HG03159 (cell line): ENCODE measurements at regions not wholly inside any gene's neighbourhood (a gene's known extent, or its start where the extent isn't known, plus 50 kb on each side); places are given as distances from the start of the nearest gene placed in this dataset.
"Not testable (repeated sequence)": the region's sequence is repeated elsewhere in the genome, so short reads cannot be mapped to it uniquely, and the experiment has no call there.

Experiments
- ATAC-seq: cut with Tn5 transposase; IDR thresholded peaks from one replicate; pipeline ENCODE4 v1.9.1; 2021; ENCODE audit warnings: mild to moderate bottlenecking, moderate library complexity; ENCODE audit not compliant: unreplicated experiment

DNA sequence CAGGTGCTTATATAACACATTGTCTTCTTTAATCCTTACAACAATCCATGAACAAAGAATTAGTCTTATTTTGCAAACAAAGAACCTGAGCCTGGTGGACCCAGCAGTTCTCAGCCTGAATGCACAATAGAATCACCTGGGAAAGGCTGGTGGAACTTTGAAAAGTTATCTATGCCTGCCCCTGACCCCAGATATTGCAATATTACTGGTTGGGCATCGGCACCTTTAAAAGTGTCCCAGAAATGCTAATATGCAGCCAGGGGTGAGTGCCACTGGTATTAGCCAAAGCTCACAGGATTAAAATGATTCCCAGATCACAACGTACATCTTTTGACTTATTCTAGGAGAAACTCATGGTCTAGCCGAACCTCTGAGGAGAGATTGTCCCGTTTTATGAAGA, 268.8 kb downstream of the KLF5 start:
- ATAC-seq = no peak

DNA sequence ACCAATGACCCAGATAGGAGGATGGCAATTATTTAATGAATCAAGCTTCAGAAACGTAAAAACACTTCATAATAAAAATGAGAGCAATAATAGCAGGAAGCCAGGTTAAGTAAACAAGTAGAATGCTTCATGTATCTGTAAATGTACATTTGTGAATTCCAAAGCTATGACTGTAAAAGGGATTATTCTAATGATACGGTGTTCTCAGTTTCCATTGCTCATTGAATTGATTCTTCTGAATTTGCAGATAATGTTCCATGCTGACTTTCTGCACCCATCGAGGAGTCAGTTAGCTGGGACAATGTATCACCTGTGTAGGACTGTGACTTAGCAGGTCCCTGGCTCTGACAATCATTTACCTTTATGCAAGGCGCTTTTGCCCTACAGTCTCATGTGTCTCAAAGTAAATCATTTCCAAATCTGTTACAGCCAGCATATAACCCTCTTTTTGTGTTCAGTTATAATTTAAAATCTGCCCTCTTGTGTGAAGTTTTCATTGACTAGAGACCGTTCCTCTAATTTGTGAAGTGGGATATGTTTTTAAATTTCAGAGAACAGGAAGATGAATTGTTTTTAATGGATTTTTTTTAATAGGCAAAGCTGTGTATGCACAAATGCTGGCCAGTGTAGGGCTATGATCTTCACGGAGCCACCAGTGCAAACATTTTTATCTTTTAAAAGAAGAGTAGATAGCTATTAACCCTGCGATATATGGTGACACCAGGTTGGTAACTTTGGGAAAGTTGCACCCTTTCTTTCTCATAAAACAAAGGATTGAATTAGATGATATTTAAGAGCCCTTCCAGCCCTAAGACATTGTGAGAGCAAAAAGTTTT, 267.1 kb downstream of the KLF5 start:
- peak; percentile 59 for ATAC-seq

DNA sequence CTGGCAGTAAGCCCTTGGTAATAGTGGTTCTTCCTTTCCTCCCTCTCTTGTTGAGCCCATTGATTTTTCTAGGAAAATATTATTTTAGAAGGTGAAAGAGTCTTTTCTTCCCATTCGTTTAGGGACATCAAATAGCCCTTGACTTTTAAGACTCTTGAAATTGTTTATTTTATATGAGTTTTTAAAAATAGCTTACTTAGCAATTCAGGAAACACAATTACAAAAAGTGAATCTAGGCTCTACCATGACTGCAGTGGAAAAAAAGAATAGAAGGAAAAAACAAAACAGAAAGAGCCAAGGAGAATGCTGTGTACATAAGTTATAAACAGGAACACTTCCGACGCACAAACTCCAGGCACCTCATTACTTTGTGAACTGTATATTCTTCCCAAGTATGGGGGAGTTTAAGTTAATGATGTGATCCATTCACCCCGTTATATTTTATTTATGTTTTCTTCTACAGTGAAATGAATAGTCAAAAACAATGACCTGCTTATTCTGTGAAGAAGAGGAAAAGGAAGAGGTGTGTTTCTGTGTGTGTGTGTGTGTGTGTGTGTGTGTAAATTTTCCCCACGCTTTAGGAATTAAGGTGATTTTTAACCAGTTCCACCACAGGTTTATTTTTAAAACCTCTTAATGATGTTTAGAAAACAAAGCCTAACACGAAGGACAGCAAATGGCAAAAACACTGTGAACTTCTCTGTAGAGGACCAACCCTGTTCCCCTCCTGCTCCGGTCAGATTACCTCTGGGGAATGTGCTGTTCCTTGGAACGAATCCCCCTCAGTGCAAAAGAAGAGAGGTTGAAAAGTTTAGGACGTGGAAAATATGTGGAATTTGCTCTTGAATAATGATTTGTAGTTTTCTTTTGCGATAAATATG, 266.3 kb downstream of the KLF5 start:
- no peak for ATAC-seq

DNA sequence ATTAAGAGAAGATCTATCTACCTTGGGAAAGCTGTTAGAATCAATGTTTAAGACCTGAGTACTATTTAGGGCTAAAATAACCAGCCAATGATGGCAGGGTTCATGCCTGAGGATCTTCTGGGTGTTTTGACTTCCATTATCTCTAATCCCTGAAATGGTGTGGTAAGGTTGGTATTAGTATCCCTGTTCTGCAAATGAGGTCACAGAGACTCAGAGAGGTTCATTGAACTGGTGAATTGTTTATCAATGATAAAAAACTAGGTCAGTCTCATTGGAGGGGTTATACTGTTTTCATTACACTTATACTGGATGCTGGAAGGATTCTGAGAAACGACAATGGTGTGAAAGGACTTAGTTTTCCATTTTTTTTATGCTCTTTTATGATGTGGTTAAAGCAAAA, 264.8 kb downstream of the KLF5 start:
- ATAC-seq = no peak

DNA sequence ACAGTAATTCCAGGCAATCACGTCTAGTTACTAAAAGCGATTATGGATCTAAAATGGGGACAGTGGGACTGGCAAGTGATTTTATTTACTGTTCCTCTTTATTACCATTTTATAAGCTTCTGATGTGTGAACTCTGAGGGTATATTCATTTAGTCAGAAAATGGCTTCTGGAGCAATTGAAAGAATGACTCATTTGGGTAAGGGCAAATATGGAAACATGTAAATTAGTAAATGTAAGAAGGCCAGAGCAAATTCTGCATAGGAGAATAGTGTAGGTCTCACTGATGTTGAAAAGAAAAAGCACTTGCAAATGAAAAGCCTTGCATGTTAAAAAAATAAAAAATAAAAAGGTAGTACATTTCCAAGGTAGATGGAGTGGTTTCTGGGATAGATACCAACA, 262.2 kb downstream of the KLF5 start:
- ATAC-seq = peak; percentile 74

DNA sequence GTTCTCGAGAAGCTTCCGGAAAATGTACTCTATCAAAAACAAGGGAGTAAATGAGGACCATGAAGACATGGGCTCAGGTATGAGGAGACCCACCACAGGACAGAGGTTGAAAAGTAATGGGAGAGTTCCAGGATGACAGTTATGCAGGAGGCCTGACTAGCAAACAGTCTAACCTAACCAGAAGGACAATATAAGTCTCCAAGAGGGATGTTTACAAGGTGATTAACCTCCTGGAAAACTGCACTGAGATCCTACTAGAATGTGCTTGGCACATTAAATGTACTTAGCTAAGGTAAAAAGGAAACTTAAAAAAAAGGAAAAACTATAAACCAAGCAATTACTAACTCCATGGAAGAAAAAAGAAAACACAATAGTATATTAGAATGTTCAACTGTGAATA, 258.3 kb downstream of the KLF5 start:
- no peak for ATAC-seq

DNA sequence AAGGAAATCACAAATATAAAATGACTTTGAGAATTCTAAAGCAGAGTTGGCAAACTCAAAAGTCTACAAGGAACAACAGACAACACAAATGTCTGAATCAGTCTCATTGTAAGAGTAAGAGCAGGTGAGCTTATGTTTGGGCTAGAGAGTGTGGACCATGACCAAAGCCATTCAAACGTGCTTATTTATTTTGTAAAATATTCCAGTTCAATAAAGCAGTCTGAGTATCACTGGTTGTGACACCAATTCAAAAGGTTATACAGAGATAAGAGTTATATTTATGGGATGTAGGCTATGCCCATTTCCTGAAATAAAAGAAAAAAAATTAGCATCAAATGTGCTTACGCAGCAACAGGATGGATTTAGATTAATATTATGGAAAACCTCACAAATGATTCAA, 251.6 kb downstream of the KLF5 start:
- ATAC-seq = no peak

DNA sequence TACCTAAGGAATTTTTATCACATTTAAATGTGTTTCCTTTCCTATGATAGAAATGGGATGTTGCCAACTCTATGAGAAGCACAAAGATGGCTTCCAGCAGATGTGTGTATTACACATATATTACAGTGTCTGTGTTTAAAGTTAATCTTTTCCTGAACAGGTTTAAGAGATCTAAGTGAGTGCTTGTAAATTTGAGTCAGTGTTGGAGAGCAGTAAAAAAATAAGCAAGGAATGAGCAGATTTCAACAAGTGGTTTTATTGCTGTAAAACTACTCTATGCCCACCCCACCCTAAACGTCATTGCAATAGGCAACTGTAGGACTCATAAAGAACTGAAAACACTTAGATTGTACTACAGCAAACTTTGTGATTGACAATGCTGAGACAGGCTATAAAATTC, 248.7 kb downstream of the KLF5 start:
- no peak for ATAC-seq

DNA sequence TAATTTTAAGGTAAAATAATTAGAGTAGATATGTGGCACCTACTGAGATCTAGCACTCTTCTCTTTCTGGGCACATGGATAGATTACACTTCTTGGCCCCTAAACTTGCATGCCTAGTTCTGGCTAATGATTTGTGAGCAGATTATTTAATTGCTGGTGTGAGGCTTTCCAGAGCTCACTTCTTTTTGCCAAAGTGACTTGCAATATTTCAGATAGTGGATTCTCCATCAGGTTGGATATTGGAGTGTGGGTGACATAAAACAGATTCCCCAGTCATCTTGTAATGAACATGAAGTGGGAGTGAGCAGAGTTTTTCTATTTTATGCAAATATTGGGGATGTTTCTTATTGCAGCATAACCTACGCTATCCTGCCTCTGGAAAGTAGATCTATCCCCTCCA, 247.9 kb downstream of the KLF5 start:
- no peak for ATAC-seq

DNA sequence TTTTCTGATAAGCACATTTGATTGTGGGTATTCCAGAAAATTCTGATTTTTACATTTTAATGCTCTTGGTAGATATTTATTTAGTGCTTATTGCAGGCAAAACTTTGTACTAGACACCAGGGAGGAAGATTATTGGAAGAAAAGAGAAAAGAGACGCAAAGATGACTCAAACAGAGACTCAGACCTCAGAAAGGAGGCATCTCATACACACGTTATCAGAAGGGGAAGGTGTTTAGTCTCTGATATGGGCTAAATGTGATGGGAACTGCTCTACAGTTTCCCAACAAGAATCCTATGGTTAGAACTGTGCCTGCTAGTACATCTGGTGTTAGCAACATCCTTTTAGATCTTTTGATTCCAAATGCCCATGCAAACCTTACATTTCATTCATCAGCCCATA, 245.6 kb downstream of the KLF5 start:
- ATAC-seq = no peak

DNA sequence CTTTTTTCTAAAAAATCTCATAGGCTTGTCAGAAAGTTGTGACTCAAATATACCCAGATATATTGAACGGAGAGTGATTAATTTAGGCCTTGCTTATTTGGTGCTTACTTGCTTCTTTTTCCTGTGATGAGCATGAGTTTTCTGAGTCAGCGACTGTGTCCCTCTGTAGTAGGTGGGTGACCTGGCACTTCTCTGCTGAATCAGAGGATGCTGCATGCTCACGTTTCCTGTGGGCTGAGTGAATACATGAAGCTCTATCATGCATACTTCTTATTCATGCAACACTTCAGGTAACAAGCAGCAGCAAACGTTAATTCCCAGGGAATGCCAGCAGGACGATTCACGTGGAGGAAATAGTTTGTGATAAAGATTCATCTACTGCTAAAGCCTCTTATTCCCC, 245.0 kb downstream of the KLF5 start:
- no peak for ATAC-seq

DNA sequence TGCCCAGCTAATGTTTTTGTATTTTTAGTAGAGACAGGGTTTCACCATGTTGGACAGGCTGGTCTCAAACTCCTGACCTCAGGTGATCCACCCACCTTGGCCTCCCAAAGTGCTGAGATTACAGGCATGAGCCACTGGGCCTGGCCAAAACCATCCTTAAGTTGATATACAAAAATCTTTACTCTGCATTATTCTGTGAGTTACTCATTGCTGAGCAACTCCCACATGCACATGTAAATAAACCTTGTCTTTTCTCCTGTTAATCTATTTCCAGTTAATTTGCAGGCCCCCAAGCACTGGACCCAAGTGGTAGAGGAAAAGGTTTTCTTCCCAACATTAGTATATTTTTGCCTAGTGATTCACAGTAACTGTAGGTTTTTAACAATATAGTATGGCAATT, 242.8 kb downstream of the KLF5 start:
- ATAC-seq = not testable (repeated sequence)

DNA sequence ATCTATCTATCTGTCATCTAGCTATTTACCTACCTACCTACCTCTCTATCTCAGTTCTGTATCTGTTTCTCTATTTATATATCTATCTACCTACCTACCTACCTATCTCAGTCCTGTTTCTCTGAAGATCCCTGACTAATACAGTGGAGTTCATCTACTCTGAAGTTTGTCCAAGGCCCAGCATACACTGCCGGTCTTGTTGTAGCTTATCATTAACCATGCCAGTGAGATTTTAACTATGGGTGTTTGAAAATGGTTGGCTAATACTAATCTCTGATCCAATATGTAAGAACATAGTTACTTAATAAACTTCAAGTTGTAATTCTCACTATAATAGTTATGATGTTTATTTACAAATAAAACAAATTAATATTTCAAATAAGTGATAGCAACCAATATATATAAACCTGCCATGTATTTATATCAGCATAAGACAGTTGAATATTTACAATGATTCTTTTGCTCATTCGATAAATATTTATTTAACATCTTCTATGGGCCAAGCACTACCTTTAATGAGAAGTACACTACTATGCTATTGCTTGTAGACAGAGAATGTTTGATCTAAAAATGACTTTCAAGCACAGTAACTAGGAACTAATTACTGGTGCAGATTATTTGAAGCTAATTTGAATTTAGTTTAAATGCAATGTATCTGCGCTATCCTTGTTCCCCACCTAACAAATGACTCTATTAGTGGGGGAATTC, 242.1 kb downstream of the KLF5 start:
- ATAC-seq = no peak

DNA sequence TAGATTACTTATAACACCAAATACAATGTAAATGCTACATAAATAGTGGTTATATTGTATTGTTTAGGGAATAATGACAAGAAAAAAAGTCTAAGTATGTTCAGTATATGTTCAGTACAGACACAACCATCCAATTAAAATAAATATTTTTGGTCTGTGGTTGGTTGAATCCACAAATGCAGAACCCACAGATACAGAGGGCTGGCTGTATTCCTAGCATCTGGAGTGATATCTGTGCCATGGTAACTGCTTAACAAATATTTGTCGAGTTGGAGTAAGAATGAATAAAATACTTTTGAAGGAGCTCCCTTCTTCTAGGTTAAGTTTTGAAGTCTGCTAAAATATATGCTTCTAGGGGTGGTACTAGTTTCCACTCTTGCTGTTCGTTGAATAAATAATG, 241.0 kb downstream of the KLF5 start:
- no peak for ATAC-seq

DNA sequence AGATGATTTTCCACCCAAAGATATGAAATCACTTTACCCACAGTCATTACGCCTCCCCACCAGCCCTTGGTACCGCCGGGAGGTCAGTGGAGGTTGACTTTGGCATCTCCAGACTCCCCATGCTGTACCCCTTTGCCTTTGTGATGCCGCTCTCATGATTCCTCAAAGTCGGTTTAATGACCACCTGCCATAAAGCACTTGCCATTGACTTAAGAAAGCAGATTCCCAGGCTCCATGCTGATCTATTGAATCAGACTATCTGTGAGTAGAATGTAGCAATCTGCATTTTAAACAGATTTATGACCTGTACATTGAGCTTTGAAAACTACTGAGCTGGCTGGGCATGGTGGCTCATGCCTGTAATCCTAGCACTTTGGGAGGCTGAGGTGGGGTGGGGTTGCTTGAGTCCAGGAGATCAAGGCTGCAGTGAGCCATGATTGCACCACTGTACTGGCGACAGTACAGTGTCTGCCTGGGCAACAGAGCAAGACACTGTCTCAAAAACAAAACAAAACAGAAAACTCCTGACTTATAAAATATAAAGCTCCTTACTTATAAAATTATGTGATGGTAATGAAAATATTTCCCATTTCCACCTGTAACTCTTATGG, 235.2 kb downstream of the KLF5 start:
- ATAC-seq = no peak

DNA sequence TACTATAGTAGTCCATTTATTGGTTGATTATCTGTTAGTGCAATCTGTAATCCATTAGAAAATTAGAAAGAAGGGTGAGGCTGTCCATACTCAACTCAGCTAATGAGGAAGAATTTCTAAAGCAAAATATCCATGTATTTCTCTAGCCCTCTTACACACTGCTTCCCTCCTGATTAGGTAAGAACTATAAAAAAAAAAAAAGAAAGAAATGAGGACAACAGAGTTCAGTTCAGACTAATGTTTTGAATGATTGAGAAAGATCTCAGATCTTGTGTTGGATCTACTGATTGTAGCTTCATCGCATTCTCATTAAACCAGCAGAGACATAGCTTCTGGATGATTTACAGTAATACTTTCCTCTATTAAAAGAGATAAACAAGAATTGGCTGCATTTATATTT, 233.3 kb downstream of the KLF5 start:
- ATAC-seq = no peak

DNA sequence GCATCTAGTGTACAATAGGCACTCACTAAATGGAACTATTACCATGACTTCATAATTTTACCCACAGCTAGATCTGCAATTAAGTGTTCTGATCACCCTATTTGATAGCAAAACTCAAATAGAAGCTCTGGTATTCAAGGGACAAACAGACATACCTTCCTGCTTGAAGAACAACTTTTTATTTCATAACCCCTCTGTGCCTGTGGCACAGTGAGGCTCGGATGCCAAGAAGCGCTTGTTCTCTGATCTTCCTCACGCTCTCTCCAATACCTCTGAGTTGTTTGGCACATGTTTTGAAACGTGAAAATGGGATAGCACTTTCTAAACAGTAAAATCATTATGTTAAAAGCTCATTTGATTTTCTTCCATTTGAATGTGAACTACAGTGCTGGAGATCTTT, 232.0 kb downstream of the KLF5 start:
- ATAC-seq = no peak

DNA sequence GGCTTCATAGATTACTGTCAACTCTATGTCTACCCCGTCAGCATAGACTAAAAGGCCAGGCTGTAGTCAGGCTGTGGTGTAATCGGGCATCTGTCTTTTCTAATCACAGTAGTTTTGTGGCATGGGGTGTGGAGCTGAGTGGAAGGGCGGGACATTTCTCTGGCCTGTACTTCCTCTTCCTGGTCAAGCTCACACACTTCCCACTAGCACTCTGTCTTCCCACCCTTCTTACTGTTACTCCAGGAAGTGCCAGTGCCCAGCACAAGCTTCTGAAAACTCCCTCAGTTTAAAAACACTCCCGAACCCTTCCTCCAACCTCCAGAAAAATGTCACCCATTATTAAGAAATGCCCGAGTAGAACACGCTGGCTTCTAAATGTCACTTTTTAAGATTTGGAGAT, 229.8 kb downstream of the KLF5 start:
- ATAC-seq = no peak

DNA sequence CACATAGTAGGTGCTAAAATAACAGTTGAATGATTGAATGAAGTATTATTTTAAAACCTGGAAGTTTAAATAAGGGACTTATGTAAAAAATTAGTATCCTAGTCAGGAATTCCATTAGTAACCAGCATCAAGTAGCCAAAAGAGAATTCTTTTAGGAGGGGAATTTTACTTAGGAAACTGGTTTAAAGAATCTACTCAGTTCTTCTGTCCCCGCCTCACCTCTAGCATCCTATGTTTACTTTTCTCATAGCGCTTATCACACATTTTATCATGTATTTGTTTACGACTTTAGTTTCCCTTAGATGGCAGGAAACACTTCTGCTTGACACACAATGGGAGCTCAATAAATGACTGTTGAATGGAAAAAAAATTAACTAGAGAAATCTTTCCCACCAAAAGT, 229.0 kb downstream of the KLF5 start:
- no peak for ATAC-seq

DNA sequence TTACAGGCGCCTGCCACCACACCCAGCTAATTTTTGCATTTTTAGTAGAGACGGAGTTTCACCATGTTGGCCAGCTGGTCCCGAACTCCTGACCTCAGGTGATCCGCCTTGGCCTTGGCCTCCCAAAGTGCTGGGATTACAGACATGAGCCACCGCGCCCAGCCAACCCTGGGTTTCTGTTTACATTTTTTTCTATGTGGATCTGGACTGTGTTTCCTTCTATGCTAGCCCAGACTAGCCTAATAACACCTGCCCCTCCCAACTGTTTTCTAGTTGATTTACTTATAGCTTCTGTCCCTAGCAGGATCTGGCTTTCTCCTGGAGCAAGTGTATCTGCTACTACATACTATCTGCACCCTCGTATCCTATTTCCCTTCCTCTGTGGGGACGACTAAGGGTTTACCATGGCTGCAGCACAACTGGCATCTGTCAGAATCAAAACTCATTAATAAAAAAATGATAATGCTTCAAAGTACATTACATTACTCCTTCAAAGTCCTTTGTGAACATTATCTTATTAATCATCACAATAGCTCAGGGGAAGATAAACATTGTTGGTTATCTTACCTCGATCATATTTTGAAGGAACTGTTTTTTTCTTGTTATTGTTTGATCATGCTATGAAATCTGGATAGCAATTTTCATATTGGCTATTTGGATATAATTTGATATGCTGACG, 228.3 kb downstream of the KLF5 start:
- ATAC-seq = no peak

DNA sequence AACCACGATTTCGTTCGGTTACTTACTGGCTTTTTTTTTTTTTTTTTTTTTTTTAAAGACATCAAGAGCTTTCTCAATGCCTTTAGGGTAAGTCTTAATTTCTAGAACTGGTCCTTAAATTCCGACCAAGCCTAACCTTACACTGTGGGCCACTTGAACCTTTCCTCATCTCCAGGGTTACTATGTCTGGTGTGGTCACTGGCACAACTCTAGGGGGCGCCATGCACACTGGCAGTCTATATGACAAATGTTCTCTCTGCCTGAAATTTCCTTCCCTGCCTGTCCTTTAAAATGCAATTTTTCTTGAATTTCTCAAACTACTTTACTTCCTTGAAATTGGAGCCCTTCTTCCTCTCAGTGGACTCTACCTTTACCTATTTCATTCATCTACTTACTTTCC, 227.4 kb downstream of the KLF5 start:
- no peak for ATAC-seq
